Panc1 (cell line): ENCODE measurements at regions not wholly inside any gene's neighbourhood (a gene's known extent, or its start where the extent isn't known, plus 50 kb on each side); places are given as distances from the start of the nearest gene placed in this dataset.

ENCODE experiments used
- CTCF ChIP-seq: fragments of 450-650 bp; IDR thresholded peaks from 2 replicates; pipeline ENCODE4 v1.5.1; 2017; ENCODE audit warnings: mild to moderate bottlenecking
- POLR2AphosphoS5 ChIP-seq: IDR thresholded peaks from 2 replicates; pipeline ENCODE4 v1.6.1; 2012; ENCODE audit warnings: mild to moderate bottlenecking, low read depth, low read length, moderate library complexity
- SIN3A ChIP-seq: IDR thresholded peaks from 2 replicates; pipeline ENCODE4 v1.6.1; 2012; ENCODE audit warnings: low read depth, mild to moderate bottlenecking, low read length, moderate library complexity, borderline replicate concordance; ENCODE audit not compliant: insufficient read depth

DNA sequence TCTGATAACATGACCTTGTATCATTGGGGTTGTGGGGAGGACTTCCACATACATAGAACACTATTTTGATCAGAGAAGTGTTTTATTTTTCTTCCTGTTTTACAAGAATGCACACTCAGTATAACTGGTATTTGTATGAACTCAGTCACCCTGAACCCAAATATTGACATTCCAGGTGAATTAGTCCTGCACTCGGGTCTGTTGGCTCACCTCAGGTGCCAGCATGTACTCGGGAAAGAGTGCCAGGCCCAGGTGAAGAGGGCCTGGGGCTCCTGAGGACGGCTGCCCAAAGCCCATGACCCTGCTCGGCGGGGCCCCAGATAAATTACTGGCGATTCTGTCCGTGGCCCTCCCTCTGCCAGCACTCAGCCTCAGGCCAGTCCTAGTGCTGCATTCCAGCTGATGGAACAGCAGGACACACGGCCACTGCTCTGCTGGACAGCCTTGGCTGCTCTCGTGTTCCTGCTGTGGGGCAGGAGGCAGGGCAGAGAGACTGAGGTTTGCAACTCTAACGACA is 75.4 kb upstream of the TMPRSS2 start:
- TF ChIP-seq CTCF: no peak
- TF ChIP-seq POLR2AphosphoS5: peak; percentile 52; the same call in 1 of the 2 replicates
- TF ChIP-seq SIN3A: 0 out of 2 replicates have a peak, but pooled peaks have one; percentile 30
